ENCODE measurements at regions not wholly inside any gene's neighbourhood (a gene's known extent, or its start where the extent isn't known, plus 50 kb on each side); places are given as distances from the start of the nearest gene placed in this dataset.
"Not testable (repeated sequence)": the region's sequence is repeated elsewhere in the genome, so short reads cannot be mapped to it uniquely, and the experiment has no call there.

- peak; percentile 29 for TF ChIP-seq CTCF (IDR thresholded peaks at IDR 0.05; ENCODE audit: low read depth, low read length)
- Histone ChIP-seq H3K4me3 (no peak overlapping the region), H3K36me3 (no peaks in the 10 kb centered on the region), H3K27me3 (no peaks in the 10 kb centered on the region), H3K9me3 (ENCODE audit: low read depth) (no peaks in the 10 kb centered on the region), H3K4me1 (ENCODE audit: low read depth) (no peaks in the 10 kb centered on the region), H3K27ac (no peak overlapping the region)
- DNase-seq (ENCODE audit: low read depth in 1 of 2, low spot score in 1 of 2) = peak in 1 of 2 donors; percentile 20
These were observed 205.5 kb downstream of the NPR3 start for GRCh38 chr5:32916648-32917047.

- no peak overlapping the region for H3K27ac ChIP-seq
- no peak overlapping the region for H3K4me3 ChIP-seq
- H3K27me3 ChIP-seq = no peaks in the 10 kb centered on the region
- no peaks in the 10 kb centered on the region for H3K4me1 ChIP-seq (ENCODE audit: low read depth)
- H3K9me3 ChIP-seq (ENCODE audit: low read depth) = no peaks in the 10 kb centered on the region
- no peak for TF ChIP-seq CTCF (IDR thresholded peaks at IDR 0.05; ENCODE audit: low read depth, low read length)
- no peak for DNase-seq (ENCODE audit: low read depth in 1 of 2, low spot score in 1 of 2)
- H3K36me3 ChIP-seq = no peaks in the 10 kb centered on the region
These were observed 217.6 kb downstream of the NPR3 start for GRCh38 chr5:32928761-32929160.

- not testable (repeated sequence) for H3K9me3 ChIP-seq (ENCODE audit: low read depth)
These were observed 220.3 kb downstream of the NPR3 start for GRCh38 chr5:32931438-32931837.

GRCh38 chr5:32932241-32932935, 221.3 kb downstream of the NPR3 start:
- H3K27me3 ChIP-seq = no peaks in the 10 kb centered on the region
- H3K27ac ChIP-seq = no peak overlapping the region
- no peak for TF ChIP-seq CTCF (IDR thresholded peaks at IDR 0.05; ENCODE audit: low read depth, low read length)
- H3K4me3 ChIP-seq = no peak overlapping the region
- no peaks in the 10 kb centered on the region for H3K36me3 ChIP-seq
- H3K4me1 ChIP-seq (ENCODE audit: low read depth) = no peaks in the 10 kb centered on the region
- no peak for DNase-seq (ENCODE audit: low read depth in 1 of 2, low spot score in 1 of 2)
- H3K9me3 ChIP-seq (ENCODE audit: low read depth) = no peaks in the 10 kb centered on the region

More at GRCh38 chr5:32931438-32931837, 220.3 kb downstream of the NPR3 start:
- DNase-seq (ENCODE audit: low read depth in 1 of 2, low spot score in 1 of 2); H3K4me1 ChIP-seq (ENCODE audit: low read depth); H3K4me3 ChIP-seq; H3K27ac ChIP-seq; H3K27me3 ChIP-seq; H3K36me3 ChIP-seq: not testable (repeated sequence)

GRCh38 chr5:32933692-32934091, 222.6 kb downstream of the NPR3 start:
- DNase-seq (ENCODE audit: low read depth in 1 of 2, low spot score in 1 of 2) = no peak

More at GRCh38 chr5:32933692-32934091, 222.6 kb downstream of the NPR3 start:
- H3K4me3 ChIP-seq = no peak overlapping the region
- no peak for TF ChIP-seq CTCF (IDR thresholded peaks at IDR 0.05; ENCODE audit: low read depth, low read length)
- no peak overlapping the region for H3K27ac ChIP-seq
- no peaks in the 10 kb centered on the region for H3K4me1 ChIP-seq (ENCODE audit: low read depth)
- no peaks in the 10 kb centered on the region for H3K9me3 ChIP-seq (ENCODE audit: low read depth)
- H3K27me3 ChIP-seq = no peaks in the 10 kb centered on the region
- H3K36me3 ChIP-seq = no peaks in the 10 kb centered on the region
